ENCODE measurements at regions not wholly inside any gene's neighbourhood (a gene's known extent, or its start where the extent isn't known, plus 50 kb on each side); places are given as distances from the start of the nearest gene placed in this dataset.

- Mint-ChIP-seq H3K27me3 (ENCODE audit: low read depth) (no peaks in the 10 kb centered on the region), H3K27ac (no peak overlapping the region), H3K9me3 (peaks cover 16% of the 10 kb centered on the region), H3K36me3 (no peaks in the 10 kb centered on the region), H3K4me1 (no peaks in the 10 kb centered on the region), H3K4me3 (no peak overlapping the region)
- TF ChIP-seq, protein P1, sequence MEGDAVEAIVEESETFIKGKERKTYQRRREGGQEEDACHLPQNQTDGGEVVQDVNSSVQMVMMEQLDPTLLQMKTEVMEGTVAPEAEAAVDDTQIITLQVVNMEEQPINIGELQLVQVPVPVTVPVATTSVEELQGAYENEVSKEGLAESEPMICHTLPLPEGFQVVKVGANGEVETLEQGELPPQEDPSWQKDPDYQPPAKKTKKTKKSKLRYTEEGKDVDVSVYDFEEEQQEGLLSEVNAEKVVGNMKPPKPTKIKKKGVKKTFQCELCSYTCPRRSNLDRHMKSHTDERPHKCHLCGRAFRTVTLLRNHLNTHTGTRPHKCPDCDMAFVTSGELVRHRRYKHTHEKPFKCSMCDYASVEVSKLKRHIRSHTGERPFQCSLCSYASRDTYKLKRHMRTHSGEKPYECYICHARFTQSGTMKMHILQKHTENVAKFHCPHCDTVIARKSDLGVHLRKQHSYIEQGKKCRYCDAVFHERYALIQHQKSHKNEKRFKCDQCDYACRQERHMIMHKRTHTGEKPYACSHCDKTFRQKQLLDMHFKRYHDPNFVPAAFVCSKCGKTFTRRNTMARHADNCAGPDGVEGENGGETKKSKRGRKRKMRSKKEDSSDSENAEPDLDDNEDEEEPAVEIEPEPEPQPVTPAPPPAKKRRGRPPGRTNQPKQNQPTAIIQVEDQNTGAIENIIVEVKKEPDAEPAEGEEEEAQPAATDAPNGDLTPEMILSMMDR (IDR thresholded peaks at IDR 0.05; ENCODE audit: unreplicated experiment) = no peak
- DNase-seq (ENCODE audit: low spot score in 2 of 2, unreplicated experiment in 2 of 2) = no peak
Measured at GRCh38 chr6:132199343-132199742, 201.9 kb downstream of the MOXD1 start.

- no peak overlapping the region for H3K27ac Mint-ChIP-seq
- TF ChIP-seq, protein P1 (IDR thresholded peaks at IDR 0.05; ENCODE audit: unreplicated experiment) = no peak
- H3K27me3 Mint-ChIP-seq (ENCODE audit: low read depth) = no peaks in the 10 kb centered on the region
- H3K4me1 Mint-ChIP-seq = no peaks in the 10 kb centered on the region
- H3K9me3 Mint-ChIP-seq = peaks cover 13% of the 10 kb centered on the region
- no peak overlapping the region for H3K4me3 Mint-ChIP-seq
- H3K36me3 Mint-ChIP-seq = no peaks in the 10 kb centered on the region
- no peak for DNase-seq (ENCODE audit: low spot score in 2 of 2, unreplicated experiment in 2 of 2)
Measured at GRCh38 chr6:132198896-132199295, 202.4 kb downstream of the MOXD1 start.

GRCh38 chr6:132198040-132198439, 203.2 kb downstream of the MOXD1 start:
- no peaks in the 10 kb centered on the region for H3K4me1 Mint-ChIP-seq
- H3K27ac Mint-ChIP-seq = no peak overlapping the region
- peaks cover 13% of the 10 kb centered on the region for H3K9me3 Mint-ChIP-seq
- H3K4me3 Mint-ChIP-seq = no peak overlapping the region
- no peaks in the 10 kb centered on the region for H3K36me3 Mint-ChIP-seq
- no peaks in the 10 kb centered on the region for H3K27me3 Mint-ChIP-seq (ENCODE audit: low read depth)
- DNase-seq (ENCODE audit: low spot score in 2 of 2, unreplicated experiment in 2 of 2) = no peak
- TF ChIP-seq, protein P1 (IDR thresholded peaks at IDR 0.05; ENCODE audit: unreplicated experiment) = no peak

- Mint-ChIP-seq H3K4me1 (no peaks in the 10 kb centered on the region), H3K9me3 (peaks cover 13% of the 10 kb centered on the region)
Measured at GRCh38 chr6:132194529-132194928, 206.7 kb downstream of the MOXD1 start.

GRCh38 chr6:132192631-132193030, 208.6 kb downstream of the MOXD1 start:
- H3K27ac Mint-ChIP-seq = no peak overlapping the region
- peaks cover 13% of the 10 kb centered on the region for H3K9me3 Mint-ChIP-seq
- TF ChIP-seq, protein P1 (IDR thresholded peaks at IDR 0.05; ENCODE audit: unreplicated experiment) = no peak
- no peak for DNase-seq (ENCODE audit: low spot score in 2 of 2, unreplicated experiment in 2 of 2)
- no peak overlapping the region for H3K4me3 Mint-ChIP-seq
- no peaks in the 10 kb centered on the region for H3K4me1 Mint-ChIP-seq
- H3K27me3 Mint-ChIP-seq (ENCODE audit: low read depth) = no peaks in the 10 kb centered on the region
- H3K36me3 Mint-ChIP-seq = no peaks in the 10 kb centered on the region

More at GRCh38 chr6:132194529-132194928, 206.7 kb downstream of the MOXD1 start:
- H3K27ac Mint-ChIP-seq = no peak overlapping the region
- no peak for DNase-seq (ENCODE audit: low spot score in 2 of 2, unreplicated experiment in 2 of 2)
- H3K36me3 Mint-ChIP-seq = no peaks in the 10 kb centered on the region
- H3K27me3 Mint-ChIP-seq (ENCODE audit: low read depth) = no peaks in the 10 kb centered on the region
- TF ChIP-seq, protein P1 (IDR thresholded peaks at IDR 0.05; ENCODE audit: unreplicated experiment) = no peak
- H3K4me3 Mint-ChIP-seq = no peak overlapping the region

DNA sequence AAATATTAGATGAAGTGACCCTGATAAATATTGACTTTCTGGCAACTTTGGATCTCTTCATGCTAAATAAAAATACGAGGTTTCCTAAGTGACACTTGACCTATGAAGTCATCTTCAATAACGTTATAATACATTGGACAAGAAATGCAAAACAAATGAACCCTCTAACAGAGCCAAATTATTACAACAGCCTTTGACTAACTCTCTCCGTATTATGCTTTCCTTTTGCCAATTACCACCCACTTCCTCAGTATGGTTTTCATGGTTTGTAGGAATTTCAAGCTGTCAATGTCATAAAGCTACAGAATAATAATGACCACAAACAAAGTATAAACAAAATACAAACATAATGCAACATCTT, 210.5 kb downstream of the MOXD1 start:
- TF ChIP-seq, protein P1 (IDR thresholded peaks at IDR 0.05; ENCODE audit: unreplicated experiment) = no peak
- Mint-ChIP-seq H3K27me3 (ENCODE audit: low read depth) (no peaks in the 10 kb centered on the region), H3K4me3 (no peak overlapping the region), H3K36me3 (no peaks in the 10 kb centered on the region), H3K9me3 (peaks cover 8% of the 10 kb centered on the region), H3K27ac (no peak overlapping the region), H3K4me1 (no peaks in the 10 kb centered on the region)
- DNase-seq (ENCODE audit: low spot score in 2 of 2, unreplicated experiment in 2 of 2) = no peak
